SK-N-SH (cell line): ENCODE measurements at regions not wholly inside any gene's neighbourhood (a gene's known extent, or its start where the extent isn't known, plus 50 kb on each side); places are given as distances from the start of the nearest gene placed in this dataset.

ENCODE experiments used
- CTCF ChIA-PET: fragments of 300-600, 350-600 bp; formaldehyde crosslinking; extraction: SDS; loops from one replicate; lab custom pipeline; 2021; lab: Yijun Ruan, JAX
- POLR2A ChIA-PET: fragments of 350-600 bp; sonication (Branson Sonifier 250); formaldehyde crosslinking; extraction: SDS; loops from one replicate; lab custom pipeline; 2020; ENCODE audit warnings: antibody characterized with exemption, inconsistent platforms; lab: Yijun Ruan, JAX
- DNase-seq: peaks from one replicate; pipeline ENCODE4 v3.0.0; 2012
- H2AFZ ChIP-seq: fragments of 200-600 bp; sonication (generic); 2 replicates; pipeline ENCODE4 v1.8.1; 2016; ENCODE audit warnings: antibody characterized with exemption, mild to moderate bottlenecking, low read depth
- H3F3A ChIP-seq: fragments of 200-600 bp; sonication (generic); replicated peaks from 2 replicates; pipeline ENCODE3; 2016; ENCODE audit warnings: antibody characterized with exemption, mild to moderate bottlenecking; ENCODE audit not compliant: insufficient read depth
- H3K27ac ChIP-seq, 2 experiments: fragments of 200-500 bp in 1 of 2; fragments of 200-600 bp in 1 of 2; sonication (Bioruptor generic) in 1 of 2; sonication (generic), shearing (Covaris generic) in 1 of 2; 2 replicates each; pipeline versions ENCODE4 v1.5.1 to v1.6.1; 2014 to 2016; ENCODE audit warnings: low read depth in 2 of 2, inconsistent platforms in 1 of 2, low read length in 1 of 2, mild to moderate bottlenecking in 1 of 2, mixed read lengths in 1 of 2
- H3K27me3 ChIP-seq: fragments of 200-600 bp; sonication (generic), shearing (Covaris generic); 2 replicates; pipeline ENCODE4 v1.6.1; 2016; ENCODE audit warnings: mixed run types; ENCODE audit not compliant: insufficient read depth
- H3K36me3 ChIP-seq, 2 experiments: fragments of 200-500 bp in 1 of 2; fragments of 200-600 bp in 1 of 2; sonication (Bioruptor generic) in 1 of 2; sonication (generic) in 1 of 2; replicated peaks in 1 of 2; 2 replicates each; pipeline versions ENCODE3 to v1.5.1; 2014 to 2016; ENCODE audit warnings: low read length in 1 of 2, mild to moderate bottlenecking in 1 of 2; ENCODE audit not compliant: insufficient read depth in 2 of 2, control insufficient read depth in 1 of 2
- H3K4me1 ChIP-seq, 2 experiments: fragments of 200-500 bp in 1 of 2; fragments of 200-600 bp in 1 of 2; sonication (Bioruptor generic) in 1 of 2; sonication (generic), shearing (Covaris generic) in 1 of 2; 2 replicates each; pipeline versions ENCODE4 v1.5.1 to v1.6.1; 2014 to 2016; ENCODE audit warnings: low read depth in 1 of 2, low read length in 1 of 2, mixed run types in 1 of 2; ENCODE audit not compliant: insufficient read depth in 2 of 2, control insufficient read depth in 1 of 2
- H3K4me2 ChIP-seq: fragments of 200-600 bp; sonication (generic), shearing (Covaris generic); 2 replicates; pipeline ENCODE4 v1.6.1; 2017; ENCODE audit warnings: mixed run types
- H3K4me3 ChIP-seq, 2 experiments: fragments of 200-500 bp in 1 of 2; fragments of 200-600 bp in 1 of 2; sonication (Bioruptor generic) in 1 of 2; sonication (generic), shearing (Covaris generic) in 1 of 2; 2 replicates each; pipeline versions ENCODE4 v1.5.1 to v1.8.1; 2014 to 2016; ENCODE audit warnings: low read depth in 2 of 2, inconsistent platforms in 1 of 2, low read length in 1 of 2, mild to moderate bottlenecking in 1 of 2, mixed read lengths in 1 of 2, moderate library complexity in 1 of 2
- H3K79me2 ChIP-seq: fragments of 200-600 bp; sonication (generic); 2 replicates; pipeline ENCODE4 v1.8.1; 2017; ENCODE audit warnings: mild to moderate bottlenecking; ENCODE audit not compliant: insufficient read depth
- H3K9ac ChIP-seq: fragments of 200-600 bp; sonication (generic); 2 replicates; pipeline ENCODE4 v1.6.1; 2017; ENCODE audit warnings: mixed run types
- H3K9me2 ChIP-seq: fragments of 200-600 bp; sonication (generic); 2 replicates; pipeline ENCODE4 v1.6.1; 2017; ENCODE audit warnings: mixed run types
- H3K9me3 ChIP-seq: fragments of 200-600 bp; sonication (generic); 2 replicates; pipeline ENCODE4 v1.6.1; 2017; ENCODE audit warnings: mixed run types, mild to moderate bottlenecking, moderate library complexity
- H4K20me1 ChIP-seq: fragments of 200-600 bp; sonication (generic); 2 replicates; pipeline ENCODE4 v1.6.1; 2017; ENCODE audit warnings: mild to moderate bottlenecking, mixed run types; ENCODE audit not compliant: insufficient read depth
- CHD2 ChIP-seq: fragments of 150-350 bp; IDR thresholded peaks from 2 replicates; pipeline ENCODE4 v1.6.1; 2018; ENCODE audit warnings: low read length; ENCODE audit not compliant: partially characterized antibody
- CTCF ChIP-seq: fragments of 200-600 bp; sonication (generic); IDR thresholded peaks from 2 replicates; pipeline ENCODE4 v1.6.1; 2017; ENCODE audit warnings: antibody characterized with exemption, mild to moderate bottlenecking, moderate library complexity
- EZH2phosphoT487 ChIP-seq: fragments of 200-600 bp; sonication (generic); IDR thresholded peaks from 2 replicates; pipeline ENCODE4 v1.6.1; 2017; ENCODE audit warnings: low read depth, mixed run types, mild to moderate bottlenecking, antibody characterized with exemption, moderate library complexity, borderline replicate concordance
- FOSL2 ChIP-seq: IDR thresholded peaks from 2 replicates; pipeline ENCODE4 v1.4.0; 2012; ENCODE audit warnings: low read depth, mild to moderate bottlenecking, moderate library complexity, borderline replicate concordance
- FOXM1 ChIP-seq: IDR thresholded peaks from 2 replicates; pipeline ENCODE4 v1.4.0; 2012; ENCODE audit warnings: low read depth, mild to moderate bottlenecking
- JUND ChIP-seq: IDR thresholded peaks from 2 replicates; pipeline ENCODE4 v1.4.0; 2012
- MEF2A ChIP-seq: IDR thresholded peaks from 2 replicates; pipeline ENCODE4 v1.4.0; 2012; ENCODE audit warnings: low read depth, borderline replicate concordance
- MXI1 ChIP-seq: IDR thresholded peaks from 2 replicates; pipeline ENCODE4 v1.6.1; 2012; ENCODE audit warnings: mild to moderate bottlenecking, low read depth, low read length, improper control_type of control experiment
- NFIC ChIP-seq: IDR thresholded peaks from 2 replicates; pipeline ENCODE4 v1.4.0; 2012; ENCODE audit warnings: borderline replicate concordance
- NRF1 ChIP-seq: IDR thresholded peaks from 2 replicates; pipeline ENCODE4 v1.6.1; 2012; ENCODE audit warnings: low read depth, mild to moderate bottlenecking, low read length
- RXRA ChIP-seq: IDR thresholded peaks from 2 replicates; pipeline ENCODE4 v1.4.0; 2012; ENCODE audit warnings: low read depth, mild to moderate bottlenecking, borderline replicate concordance
- SIN3A ChIP-seq: IDR thresholded peaks from 2 replicates; pipeline ENCODE4 v1.6.1; 2012; ENCODE audit warnings: low read depth, mild to moderate bottlenecking, low read length, moderate library complexity, borderline replicate concordance
- SMC3 ChIP-seq: IDR thresholded peaks from 2 replicates; pipeline ENCODE4 v1.6.1; 2012; ENCODE audit warnings: low read depth, low read length, improper control_type of control experiment
- TAF1 ChIP-seq: IDR thresholded peaks from 2 replicates; pipeline ENCODE4 v1.6.1; 2012; ENCODE audit warnings: low read depth, mild to moderate bottlenecking, low read length, moderate library complexity, borderline replicate concordance
- TEAD4 ChIP-seq: IDR thresholded peaks from 2 replicates; pipeline ENCODE4 v1.4.0; 2012; ENCODE audit warnings: mild to moderate bottlenecking, borderline replicate concordance; ENCODE audit not compliant: insufficient read depth
- YY1 ChIP-seq: IDR thresholded peaks from 2 replicates; pipeline ENCODE4 v1.4.0; 2012; ENCODE audit warnings: low read depth, mild to moderate bottlenecking
- WGBS: methylation state at CpG from one replicate; pipeline ENCODE4 v1.1.6; 2017; ENCODE audit warnings: low lambda C conversion rate; 5-methylcytosine and 5-hydroxymethylcytosine counted together
- TF ChIP-seq, protein P1 (sequence below): IDR thresholded peaks from 2 replicates; pipeline ENCODE4; 2012
- TF ChIP-seq, protein P2 (sequence below): IDR thresholded peaks from 2 replicates; pipeline ENCODE4 v1.4.0; 2012; ENCODE audit warnings: low read depth, borderline replicate concordance
- TF ChIP-seq, protein P3 (sequence below): fragments of 150-350 bp; IDR thresholded peaks from 2 replicates; pipeline ENCODE4 v1.6.1; 2017; ENCODE audit warnings: antibody characterized with exemption, low read length, low read depth, borderline replicate concordance

DNA sequence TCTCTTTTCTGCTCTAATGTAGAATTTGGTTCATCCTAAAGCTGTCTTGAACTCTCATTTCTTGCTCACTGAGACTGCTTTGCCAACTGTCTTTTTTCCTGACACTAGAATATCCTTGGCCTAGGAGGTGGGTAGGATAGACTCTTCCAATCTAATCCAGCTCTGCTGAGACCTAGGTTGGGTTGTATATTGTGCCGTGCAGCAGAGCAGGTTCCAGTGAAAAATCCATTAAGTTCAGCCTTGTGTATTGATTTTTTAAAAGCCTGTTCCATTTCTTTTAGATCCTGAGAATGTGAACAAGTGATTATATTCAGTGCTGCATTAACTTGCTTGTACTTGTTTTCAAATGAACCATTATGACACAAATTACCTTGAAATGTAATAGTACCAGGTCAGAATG lies 539.6 kb downstream of the LRRC70 start:
- H3K9me3 ChIP-seq: no peaks in the 10 kb centered on the region
- H3K27ac ChIP-seq: no peak overlapping the region
- no peaks in the 10 kb centered on the region for H3K79me2 ChIP-seq
- no peaks in the 10 kb centered on the region for H3K36me3 ChIP-seq
- 7% methylated on average over 1 of the region's 1 CpG for WGBS
- no peak overlapping the region for H3K9ac ChIP-seq
- H3K9me2 ChIP-seq: no peaks in the 10 kb centered on the region
- H3K4me2 ChIP-seq: no peak overlapping the region
- no peaks in the 10 kb centered on the region for H4K20me1 ChIP-seq
- TF ChIP-seq EZH2phosphoT487 (no peak), NFIC (no peak)
- no peaks in the 10 kb centered on the region for H3K27me3 ChIP-seq
- no peak overlapping the region for H3K4me3 ChIP-seq
- no peak overlapping the region for H2AFZ ChIP-seq
- no peaks in the 10 kb centered on the region for H3K4me1 ChIP-seq
- ChIA-PET POLR2A (no interaction called here), CTCF (no interaction called here)
- no peak for DNase-seq
- H3F3A ChIP-seq: no peaks in the 10 kb centered on the region

DNA sequence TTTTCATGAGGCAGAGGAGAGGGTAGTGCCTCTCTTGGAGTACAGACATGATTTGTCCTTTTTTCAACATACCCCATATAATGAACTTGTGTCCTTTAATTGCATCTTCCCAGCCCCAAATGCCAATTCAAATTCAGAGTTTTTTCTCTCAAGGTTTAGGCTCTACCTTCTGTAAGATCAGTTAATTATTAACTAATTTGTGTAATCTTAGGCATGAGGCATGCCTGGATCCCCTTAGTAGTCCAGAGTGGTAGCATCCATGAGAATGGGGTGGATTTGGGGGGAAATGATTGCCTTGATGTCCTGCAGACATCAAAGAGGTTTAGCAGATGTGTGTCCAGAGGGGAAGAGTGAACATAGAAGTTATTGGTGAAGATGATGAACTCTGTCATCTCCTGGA lies 533.3 kb downstream of the LRRC70 start:
- Histone ChIP-seq H4K20me1 (no peaks in the 10 kb centered on the region), H3K27me3 (no peaks in the 10 kb centered on the region), H3K4me2 (no peak overlapping the region), H3F3A (no peaks in the 10 kb centered on the region), H3K27ac (no peak overlapping the region), H3K4me3 (no peak overlapping the region), H3K9ac (no peak overlapping the region), H3K9me2 (no peaks in the 10 kb centered on the region), H3K36me3 (no peaks in the 10 kb centered on the region), H3K4me1 (no peaks in the 10 kb centered on the region), H3K79me2 (no peaks in the 10 kb centered on the region), H2AFZ (no peak overlapping the region), H3K9me3 (no peaks in the 10 kb centered on the region)
- TF ChIP-seq, protein P1, sequence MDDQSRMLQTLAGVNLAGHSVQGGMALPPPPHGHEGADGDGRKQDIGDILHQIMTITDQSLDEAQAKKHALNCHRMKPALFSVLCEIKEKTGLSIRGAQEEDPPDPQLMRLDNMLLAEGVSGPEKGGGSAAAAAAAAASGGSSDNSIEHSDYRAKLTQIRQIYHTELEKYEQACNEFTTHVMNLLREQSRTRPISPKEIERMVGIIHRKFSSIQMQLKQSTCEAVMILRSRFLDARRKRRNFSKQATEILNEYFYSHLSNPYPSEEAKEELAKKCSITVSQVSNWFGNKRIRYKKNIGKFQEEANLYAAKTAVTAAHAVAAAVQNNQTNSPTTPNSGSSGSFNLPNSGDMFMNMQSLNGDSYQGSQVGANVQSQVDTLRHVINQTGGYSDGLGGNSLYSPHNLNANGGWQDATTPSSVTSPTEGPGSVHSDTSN: no peak
- TF ChIP-seq, protein P2, sequence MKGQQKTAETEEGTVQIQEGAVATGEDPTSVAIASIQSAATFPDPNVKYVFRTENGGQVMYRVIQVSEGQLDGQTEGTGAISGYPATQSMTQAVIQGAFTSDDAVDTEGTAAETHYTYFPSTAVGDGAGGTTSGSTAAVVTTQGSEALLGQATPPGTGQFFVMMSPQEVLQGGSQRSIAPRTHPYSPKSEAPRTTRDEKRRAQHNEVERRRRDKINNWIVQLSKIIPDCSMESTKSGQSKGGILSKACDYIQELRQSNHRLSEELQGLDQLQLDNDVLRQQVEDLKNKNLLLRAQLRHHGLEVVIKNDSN: no peak
- TF ChIP-seq RXRA: no peak
- no peak for TF ChIP-seq JUND
- no peak for TF ChIP-seq CTCF
- no peak for TF ChIP-seq NRF1
- no peak for TF ChIP-seq TEAD4
- TF ChIP-seq CHD2: no peak
- TF ChIP-seq MEF2A: no peak
- no peak for TF ChIP-seq EZH2phosphoT487
- TF ChIP-seq FOSL2: no peak
- no peak for TF ChIP-seq TAF1
- no peak for TF ChIP-seq FOXM1
- TF ChIP-seq, protein P3, sequence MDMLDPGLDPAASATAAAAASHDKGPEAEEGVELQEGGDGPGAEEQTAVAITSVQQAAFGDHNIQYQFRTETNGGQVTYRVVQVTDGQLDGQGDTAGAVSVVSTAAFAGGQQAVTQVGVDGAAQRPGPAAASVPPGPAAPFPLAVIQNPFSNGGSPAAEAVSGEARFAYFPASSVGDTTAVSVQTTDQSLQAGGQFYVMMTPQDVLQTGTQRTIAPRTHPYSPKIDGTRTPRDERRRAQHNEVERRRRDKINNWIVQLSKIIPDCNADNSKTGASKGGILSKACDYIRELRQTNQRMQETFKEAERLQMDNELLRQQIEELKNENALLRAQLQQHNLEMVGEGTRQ: no peak
- TF ChIP-seq SMC3: no peak
- no peak for TF ChIP-seq MXI1
- TF ChIP-seq YY1: no peak
- TF ChIP-seq SIN3A: no peak
- DNase-seq: no peak
- ChIA-PET POLR2A (no interaction called here), CTCF (no interaction called here)
